T47D (cell line): ENCODE measurements at regions not wholly inside any gene's neighbourhood (a gene's known extent, or its start where the extent isn't known, plus 50 kb on each side); places are given as distances from the start of the nearest gene placed in this dataset.

Source experiments
- DNase-seq, 2 experiments: peaks; one replicate each; pipeline versions ENCODE4 v3.0.0 to v3.0.0-alpha.2; 2011 to 2012; ENCODE audit warnings: low read depth in 1 of 2, low spot score in 1 of 2
- JUND ChIP-seq: IDR thresholded peaks from 2 replicates; pipeline ENCODE4 v1.6.1; 2012; ENCODE audit warnings: low read depth
- in situ Hi-C: cut with HindIII; loops from 2 replicates; pipeline ENCODE4 v1.10.0; 2016; ENCODE audit warnings: low sequenced_read_pairs, low pct_unique_long_range_greater_than_20kb

- no peak for TF ChIP-seq JUND
- no peak for DNase-seq
- in situ Hi-C loops, result no loop called here
Measured at GRCh38 chr10:6635784-6636183, 55.7 kb upstream of the PRKCQ start.
